Lower leg skin (tissue), 3 donors: ENCODE measurements at regions not wholly inside any gene's neighbourhood (a gene's known extent, or its start where the extent isn't known, plus 50 kb on each side); places are given as distances from the start of the nearest gene placed in this dataset.

Experiments
- CTCF ChIP-seq, 3 donors: fragments of 450-650 bp; IDR thresholded peaks; one replicate each; pipeline ENCODE4 v1.5.1; 2016; ENCODE audit warnings: antibody characterized with exemption in 3 of 3, mild to moderate bottlenecking in 3 of 3, moderate library complexity in 2 of 3
- POLR2A ChIP-seq, 2 donors: fragments of 450-650 bp; IDR thresholded peaks; one replicate each; pipeline ENCODE4 v1.6.1; 2016 to 2017; ENCODE audit warnings: antibody characterized with exemption in 2 of 2, mild to moderate bottlenecking in 1 of 2, moderate library complexity in 1 of 2

GRCh38 chr7:91465595-91466061, 201.4 kb downstream of the FZD1 start:
- TF ChIP-seq CTCF (IDR thresholded peaks at IDR 0.05): no peak
- TF ChIP-seq POLR2A (IDR thresholded peaks at IDR 0.05): no peak
